Hematopoietic multipotent progenitor cell treated with erythropoietin and hydrocortisone succinate and interleukin-3 and kit ligand, for 15 days (in vitro differentiated cells): ENCODE measurements at regions not wholly inside any gene's neighbourhood (a gene's known extent, or its start where the extent isn't known, plus 50 kb on each side); places are given as distances from the start of the nearest gene placed in this dataset.

Experiments
- DNase-seq: peaks from one replicate; pipeline ENCODE4 v3.0.0-alpha.2; 2015; ENCODE audit warnings: low spot score

- DNase-seq = no peak
Observed at GRCh38 chr18:67380867-67381266, 135.7 kb downstream of the DSEL start.

GRCh38 chr18:67379981-67380380 lies 136.5 kb downstream of the DSEL start:
- no peak for DNase-seq

- DNase-seq = no peak
Observed at GRCh38 chr18:67376372-67376771, 140.1 kb downstream of the DSEL start.

GRCh38 chr18:67373636-67374035 lies 142.9 kb downstream of the DSEL start:
- no peak for DNase-seq

GRCh38 chr18:67367540-67367939 lies 149.0 kb downstream of the DSEL start:
- DNase-seq = no peak

- no peak for DNase-seq
Observed at GRCh38 chr18:67363694-67364093, 152.8 kb downstream of the DSEL start.

GRCh38 chr18:67362906-67363305 lies 153.6 kb downstream of the DSEL start:
- DNase-seq = no peak

- DNase-seq = no peak
Observed at GRCh38 chr18:67359873-67360838, 156.4 kb downstream of the DSEL start.

- DNase-seq = no peak
Observed at GRCh38 chr18:67358947-67359346, 157.6 kb downstream of the DSEL start.

- DNase-seq = no peak
Observed at GRCh38 chr18:67354692-67355091, 161.8 kb downstream of the DSEL start.

GRCh38 chr18:67354091-67354490 lies 162.4 kb downstream of the DSEL start:
- no peak for DNase-seq

- no peak for DNase-seq
Observed at GRCh38 chr18:67347438-67347837, 169.1 kb downstream of the DSEL start.

GRCh38 chr18:67342159-67342558 lies 174.4 kb downstream of the DSEL start:
- DNase-seq = no peak

- no peak for DNase-seq
Observed at GRCh38 chr18:67337696-67338095, 178.8 kb downstream of the DSEL start.

- no peak for DNase-seq
Observed at GRCh38 chr18:67331857-67332256, 184.7 kb downstream of the DSEL start.

GRCh38 chr18:67319109-67319508 lies 197.4 kb downstream of the DSEL start:
- no peak for DNase-seq

- DNase-seq = no peak
Observed at GRCh38 chr18:67318651-67319050, 197.9 kb downstream of the DSEL start.

GRCh38 chr18:67310826-67311225 lies 205.7 kb downstream of the DSEL start:
- no peak for DNase-seq

GRCh38 chr18:67308819-67309218 lies 207.7 kb downstream of the DSEL start:
- no peak for DNase-seq

GRCh38 chr18:67305466-67305865 lies 211.1 kb downstream of the DSEL start:
- no peak for DNase-seq

GRCh38 chr18:67302043-67302442 lies 214.5 kb downstream of the DSEL start:
- no peak for DNase-seq

- DNase-seq = no peak
Observed at GRCh38 chr18:67301592-67301991, 214.9 kb downstream of the DSEL start.

- DNase-seq = no peak
Observed at GRCh38 chr18:67300498-67300897, 216.0 kb downstream of the DSEL start.

GRCh38 chr18:67292814-67293213 lies 223.7 kb downstream of the DSEL start:
- no peak for DNase-seq
